22Rv1 (cell line): ENCODE measurements at regions not wholly inside any gene's neighbourhood (a gene's known extent, or its start where the extent isn't known, plus 50 kb on each side); places are given as distances from the start of the nearest gene placed in this dataset.

Experiments
- ZFX ChIP-seq: fragments of 450-650 bp; IDR thresholded peaks from 2 replicates; pipeline ENCODE4 v1.6.1; 2017; ENCODE audit warnings: antibody characterized with exemption, borderline replicate concordance
- TF ChIP-seq, protein P1 (sequence below): fragments of 450-650 bp; IDR thresholded peaks from 2 replicates; pipeline ENCODE4 v1.5.1; 2017; ENCODE audit warnings: mild to moderate bottlenecking

DNA sequence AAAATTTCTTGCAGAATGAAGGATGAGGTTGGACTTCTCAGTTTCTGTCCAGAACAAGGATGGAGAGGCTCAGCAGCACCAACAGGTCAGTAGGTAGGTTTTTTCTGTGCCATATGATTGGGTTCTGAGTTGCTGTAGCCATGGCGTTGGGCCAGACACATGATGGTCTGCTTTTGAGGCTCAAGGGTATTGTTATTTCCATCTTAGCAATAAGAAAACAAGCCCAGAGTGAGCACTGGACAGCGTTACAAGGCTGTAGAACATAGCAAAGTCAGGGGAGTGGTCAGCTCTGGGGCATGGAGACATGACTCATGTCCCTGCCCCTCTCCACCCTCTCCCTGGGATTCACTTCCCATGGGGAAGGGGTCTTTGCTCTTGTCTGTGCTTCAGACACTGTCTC is 137.6 kb upstream of the TOPAZ1 start:
- TF ChIP-seq, protein P1, sequence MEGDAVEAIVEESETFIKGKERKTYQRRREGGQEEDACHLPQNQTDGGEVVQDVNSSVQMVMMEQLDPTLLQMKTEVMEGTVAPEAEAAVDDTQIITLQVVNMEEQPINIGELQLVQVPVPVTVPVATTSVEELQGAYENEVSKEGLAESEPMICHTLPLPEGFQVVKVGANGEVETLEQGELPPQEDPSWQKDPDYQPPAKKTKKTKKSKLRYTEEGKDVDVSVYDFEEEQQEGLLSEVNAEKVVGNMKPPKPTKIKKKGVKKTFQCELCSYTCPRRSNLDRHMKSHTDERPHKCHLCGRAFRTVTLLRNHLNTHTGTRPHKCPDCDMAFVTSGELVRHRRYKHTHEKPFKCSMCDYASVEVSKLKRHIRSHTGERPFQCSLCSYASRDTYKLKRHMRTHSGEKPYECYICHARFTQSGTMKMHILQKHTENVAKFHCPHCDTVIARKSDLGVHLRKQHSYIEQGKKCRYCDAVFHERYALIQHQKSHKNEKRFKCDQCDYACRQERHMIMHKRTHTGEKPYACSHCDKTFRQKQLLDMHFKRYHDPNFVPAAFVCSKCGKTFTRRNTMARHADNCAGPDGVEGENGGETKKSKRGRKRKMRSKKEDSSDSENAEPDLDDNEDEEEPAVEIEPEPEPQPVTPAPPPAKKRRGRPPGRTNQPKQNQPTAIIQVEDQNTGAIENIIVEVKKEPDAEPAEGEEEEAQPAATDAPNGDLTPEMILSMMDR, result no peak
- no peak for TF ChIP-seq ZFX
